Fibroblast of villous mesenchyme (primary cell): ENCODE measurements at regions not wholly inside any gene's neighbourhood (a gene's known extent, or its start where the extent isn't known, plus 50 kb on each side); places are given as distances from the start of the nearest gene placed in this dataset.

Experiments used
- DNase-seq: peaks from one replicate; pipeline ENCODE4 v3.0.0-alpha.2; 2010; ENCODE audit warnings: low read depth
- H3K4me3 ChIP-seq: 2 replicates; pipeline ENCODE4 v1.5.1; 2011; ENCODE audit warnings: low read depth, mild to moderate bottlenecking, low read length
- CTCF ChIP-seq: IDR thresholded peaks from 2 replicates; pipeline ENCODE4 v1.5.1; 2012; ENCODE audit warnings: low read depth, mild to moderate bottlenecking, low read length; ENCODE audit not compliant: insufficient read depth

DNA sequence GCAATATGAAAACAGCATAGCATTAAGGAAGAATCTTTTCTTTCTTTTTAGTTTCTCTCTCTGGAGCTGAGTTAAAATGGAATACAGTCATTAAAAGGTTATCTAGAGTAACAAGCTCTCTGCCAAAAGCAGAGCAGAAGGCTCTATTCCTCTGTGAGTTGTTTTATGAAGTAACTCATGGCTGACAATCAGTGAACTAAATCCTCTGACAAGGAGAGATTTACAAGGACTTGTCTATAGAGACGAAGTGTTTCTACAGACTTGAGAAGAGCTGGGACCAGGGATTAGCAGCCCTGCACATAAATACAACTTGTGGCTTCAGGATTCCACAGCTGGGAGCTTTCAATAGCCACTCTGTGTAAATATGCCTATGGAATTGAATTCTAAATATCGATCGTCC is 192.5 kb upstream of the RAG2 start:
- DNase-seq: no peak
- TF ChIP-seq CTCF: no peak

DNA sequence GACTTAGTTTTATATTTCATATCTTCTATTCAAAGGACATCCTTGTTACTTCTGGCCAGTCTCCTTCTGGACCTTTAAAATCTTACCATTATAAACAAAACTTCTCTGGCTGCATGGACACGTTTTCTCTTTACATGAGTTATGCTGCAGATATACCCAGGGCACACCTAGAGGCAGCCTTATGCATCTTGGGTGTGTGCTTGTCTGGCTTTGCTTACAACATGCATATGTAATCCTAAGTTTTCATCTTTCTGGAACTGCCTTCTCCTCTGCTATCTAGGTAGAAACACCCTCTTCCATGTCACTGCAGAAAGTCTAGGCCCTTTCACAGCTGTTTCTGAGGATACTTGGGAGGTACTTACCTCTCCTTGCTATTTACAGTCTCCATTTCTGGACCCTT is 185.8 kb upstream of the RAG2 start:
- no peak for TF ChIP-seq CTCF
- no peak for DNase-seq
- no peak overlapping the region for H3K4me3 ChIP-seq

More for the DNA sequence above, 192.5 kb upstream of the RAG2 start:
- H3K4me3 ChIP-seq: no peak overlapping the region

- TF ChIP-seq CTCF: no peak
- no peak overlapping the region for H3K4me3 ChIP-seq
- no peak for DNase-seq
Observed at GRCh38 chr11:36779791-36780190, 181.8 kb upstream of the RAG2 start.

GRCh38 chr11:36777311-36777710 is 179.3 kb upstream of the RAG2 start:
- H3K4me3 ChIP-seq: no peak overlapping the region
- TF ChIP-seq CTCF: no peak
- no peak for DNase-seq

DNA sequence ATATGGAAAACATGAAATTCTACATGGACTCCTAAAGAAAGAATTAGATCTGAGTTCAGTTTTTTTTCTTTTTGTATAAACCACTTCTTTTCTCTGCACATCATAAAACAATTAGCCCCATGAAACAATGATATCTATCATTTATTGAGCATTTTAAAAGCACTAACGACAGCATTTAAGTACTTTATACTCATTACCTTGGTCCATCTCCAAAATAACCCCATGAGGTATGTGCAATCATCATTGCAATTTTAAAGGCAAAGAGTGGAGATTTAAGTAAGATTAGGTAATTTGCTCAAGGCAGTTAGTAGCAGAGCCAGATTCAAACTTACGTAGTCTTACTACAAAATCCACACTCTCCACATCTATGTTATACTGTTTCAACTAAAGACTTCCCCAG is 177.7 kb upstream of the RAG2 start:
- DNase-seq: no peak
- H3K4me3 ChIP-seq: no peak overlapping the region
- TF ChIP-seq CTCF: no peak

- DNase-seq: no peak
- no peak for TF ChIP-seq CTCF
Observed at GRCh38 chr11:36775130-36775529, 177.1 kb upstream of the RAG2 start.

DNA sequence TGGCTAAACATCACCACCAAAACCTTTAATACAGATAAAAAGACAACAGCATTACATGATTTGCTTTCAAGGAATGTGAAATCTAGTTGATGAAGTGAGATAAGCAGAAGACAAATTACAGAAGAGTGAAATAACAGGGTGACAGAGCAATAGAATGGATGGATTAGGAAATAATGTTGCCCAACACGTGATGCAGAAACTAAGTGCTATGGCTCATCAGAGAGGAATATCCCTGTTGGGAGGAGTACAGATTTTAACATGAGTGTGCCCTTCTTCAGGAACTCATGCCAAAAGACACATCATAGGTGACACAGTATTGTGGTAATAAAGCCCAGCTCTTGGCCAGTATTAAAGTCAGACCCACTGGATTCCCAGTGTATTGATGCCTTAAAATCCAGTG is 176.6 kb upstream of the RAG2 start:
- peak; percentile 3 for DNase-seq
- H3K4me3 ChIP-seq: no peak overlapping the region
- no peak for TF ChIP-seq CTCF

More at GRCh38 chr11:36775130-36775529, 177.1 kb upstream of the RAG2 start:
- H3K4me3 ChIP-seq: no peak overlapping the region
